H1 (cell line): ENCODE measurements at regions not wholly inside any gene's neighbourhood (a gene's known extent, or its start where the extent isn't known, plus 50 kb on each side); places are given as distances from the start of the nearest gene placed in this dataset.

ENCODE experiments used
- GTF2F1 ChIP-seq: IDR thresholded peaks from 2 replicates; pipeline ENCODE4 v1.6.1; 2012; ENCODE audit warnings: low read depth, low read length, improper control_type of control experiment, borderline replicate concordance
- KDM5A ChIP-seq: fragments of 200-600 bp; IDR thresholded peaks from 2 replicates; pipeline ENCODE4 v1.7.1; 2012; ENCODE audit warnings: mild to moderate bottlenecking, low read length, inconsistent platforms, mixed read lengths

GRCh38 chr10:4398602-4399001 is 427.4 kb upstream of the AKR1E2 start (continued):
- TF ChIP-seq KDM5A (no peak), GTF2F1 (no peak)
